Psoas muscle (tissue), 7 donors: ENCODE measurements at regions not wholly inside any gene's neighbourhood (a gene's known extent, or its start where the extent isn't known, plus 50 kb on each side); places are given as distances from the start of the nearest gene placed in this dataset.
A peak's percentile ranks its signal among the peaks of the same experiment; 100 is the strongest.

ENCODE experiments used
- ATAC-seq, 4 donors: fragments of 200-7000 bp; cut with Tn5 transposase; one replicate each; pipeline ENCODE4 v1.9.1; 2020; ENCODE audit warnings: moderate library complexity in 3 of 4, mild to moderate bottlenecking in 2 of 4
- DNase-seq, 2 donors: peaks; one replicate each; pipeline ENCODE4 v3.0.0-alpha.2; 2020
- H3K27ac ChIP-seq: fragments of 200-600 bp; one replicate; pipeline ENCODE4 v1.8.0; 2022
- H3K27me3 ChIP-seq, 3 donors: fragments of 200-600 bp in 1 of 3; one replicate each; pipeline versions ENCODE4 v1.6.1 to v1.8.0; 2013 to 2022; ENCODE audit warnings: low read length in 2 of 3, mild to moderate bottlenecking in 2 of 3, moderate library complexity in 1 of 3; ENCODE audit not compliant: insufficient read depth in 3 of 3
- H3K36me3 ChIP-seq, 2 donors: fragments of 200-600 bp in 1 of 2; one replicate each; pipeline versions ENCODE4 v1.6.1 to v1.8.0; 2013 to 2022; ENCODE audit warnings: low read depth in 1 of 2, mild to moderate bottlenecking in 1 of 2, moderate library complexity in 1 of 2; ENCODE audit not compliant: insufficient read depth in 1 of 2
- H3K4me1 ChIP-seq: fragments of 200-600 bp; one replicate; pipeline ENCODE4 v1.8.0; 2022
- H3K4me3 ChIP-seq: fragments of 200-600 bp; one replicate; pipeline ENCODE4 v1.8.0; 2022; ENCODE audit warnings: mild to moderate bottlenecking
- H3K9me3 ChIP-seq: fragments of 200-600 bp; one replicate; pipeline ENCODE4 v1.8.0; 2022
- WGBS, 3 donors: extraction: QIAGEN DNeasy Blood & Tissue Kit; methylation state at CpG; one replicate each; pipeline versions ENCODE4 v1.1.6 to v1.1.7; 2013; 5-methylcytosine and 5-hydroxymethylcytosine counted together
- intact Hi-C, 2 donors: fragments of 100-400 bp; cut with DNase I; formaldehyde crosslinking; loops; one replicate each; pipeline versions ENCODE4 v1.11.0 to v1.14.2; 2022
- TF ChIP-seq, protein P1 (sequence below): fragments of 200-600 bp; IDR thresholded peaks from one replicate; pipeline ENCODE4 v1.8.0; 2022; ENCODE audit warnings: antibody characterized with exemption
- donor health status: healthy with polysubstance abuse.
- donor health status: DM: no; HTN: no; CAD: no; lungs with moderate emphysema.
- donor health status: Bipolar disorder and iron deficiency.
- donor health status: healthy.
- donor health status: DM: yes; HTN: yes; CAD: no.
- donor health status: DM: no; HTN: no; CAD: no.
- donor health status: DM: yes; HTN: yes; CAD: no.

DNA sequence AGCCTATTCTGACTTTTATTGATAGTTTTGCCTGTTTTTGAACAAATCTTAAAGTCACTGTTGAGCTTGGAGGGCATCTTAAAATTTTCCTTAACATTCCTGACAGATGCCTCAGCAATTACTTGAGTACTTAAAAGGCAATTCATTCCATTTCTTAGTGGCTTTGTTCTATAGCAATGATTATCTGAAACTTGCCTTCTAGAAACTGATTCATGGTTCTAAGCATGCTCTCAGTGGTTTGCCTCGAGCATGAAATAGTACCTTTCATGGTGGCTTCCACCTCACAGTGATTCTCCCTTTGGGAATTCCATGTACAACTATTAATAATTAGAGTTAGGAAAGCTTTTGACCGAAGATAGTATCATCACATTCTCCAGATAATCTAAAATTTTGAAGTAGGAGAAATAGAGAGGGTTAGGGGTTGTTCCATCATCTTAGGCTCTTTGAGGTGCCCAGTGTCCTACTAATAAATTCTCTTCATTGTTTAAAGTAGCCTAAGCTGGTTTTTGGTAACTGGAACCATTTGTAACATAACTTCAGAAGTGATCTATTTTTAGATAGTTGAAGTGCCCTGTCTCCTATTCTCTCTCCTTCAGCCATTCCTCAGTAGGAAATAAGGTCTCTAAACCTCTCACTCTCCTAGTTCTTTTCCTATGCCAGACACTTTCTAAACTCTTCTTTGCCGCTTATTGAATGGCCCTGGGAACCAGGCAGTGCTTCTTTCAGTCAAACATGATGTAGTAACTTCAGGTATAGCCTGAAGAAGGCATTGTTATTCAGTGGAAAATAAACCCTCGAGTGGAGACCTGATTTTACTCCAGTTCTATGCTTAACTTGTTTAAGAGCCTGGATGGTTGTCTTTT lies 156.1 kb downstream of the HAUS1 start:
- ATAC-seq (peak; percentile 65 to 76 (median 67)), DNase-seq (no peak)
- Histone ChIP-seq H3K4me3 (no peak overlapping the region), H3K27ac (peak overlapping the region; percentile 70), H3K27me3 (no peaks in the 10 kb centered on the region), H3K4me1 (peaks cover 49% of the 10 kb centered on the region), H3K9me3 (no peaks in the 10 kb centered on the region), H3K36me3 (peaks cover 0 to 8% of the 10 kb centered on the region in 2 donors)
- WGBS, 3 donors: 34 to 63% (median 38%) methylated on average over 4 of the region's 4 CpGs
- intact Hi-C loops: no loop called here
- TF ChIP-seq, protein P1, sequence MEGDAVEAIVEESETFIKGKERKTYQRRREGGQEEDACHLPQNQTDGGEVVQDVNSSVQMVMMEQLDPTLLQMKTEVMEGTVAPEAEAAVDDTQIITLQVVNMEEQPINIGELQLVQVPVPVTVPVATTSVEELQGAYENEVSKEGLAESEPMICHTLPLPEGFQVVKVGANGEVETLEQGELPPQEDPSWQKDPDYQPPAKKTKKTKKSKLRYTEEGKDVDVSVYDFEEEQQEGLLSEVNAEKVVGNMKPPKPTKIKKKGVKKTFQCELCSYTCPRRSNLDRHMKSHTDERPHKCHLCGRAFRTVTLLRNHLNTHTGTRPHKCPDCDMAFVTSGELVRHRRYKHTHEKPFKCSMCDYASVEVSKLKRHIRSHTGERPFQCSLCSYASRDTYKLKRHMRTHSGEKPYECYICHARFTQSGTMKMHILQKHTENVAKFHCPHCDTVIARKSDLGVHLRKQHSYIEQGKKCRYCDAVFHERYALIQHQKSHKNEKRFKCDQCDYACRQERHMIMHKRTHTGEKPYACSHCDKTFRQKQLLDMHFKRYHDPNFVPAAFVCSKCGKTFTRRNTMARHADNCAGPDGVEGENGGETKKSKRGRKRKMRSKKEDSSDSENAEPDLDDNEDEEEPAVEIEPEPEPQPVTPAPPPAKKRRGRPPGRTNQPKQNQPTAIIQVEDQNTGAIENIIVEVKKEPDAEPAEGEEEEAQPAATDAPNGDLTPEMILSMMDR: no peak

DNA sequence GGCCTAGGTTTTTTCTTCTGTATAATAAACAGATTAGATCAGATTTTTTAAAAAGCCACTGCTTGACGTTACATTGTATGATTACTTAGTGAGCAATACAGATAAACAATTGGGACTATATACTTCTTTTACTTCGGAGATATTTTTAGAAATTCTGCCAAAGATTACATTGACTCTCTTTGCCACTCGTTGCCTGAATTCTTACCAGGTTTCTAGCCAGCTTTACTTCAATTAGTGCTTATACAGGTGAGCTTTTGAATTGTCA lies 156.6 kb downstream of the HAUS1 start:
- H3K4me1 ChIP-seq: peaks cover 55% of the 10 kb centered on the region
- peaks cover 0 to 8% of the 10 kb centered on the region in 2 donors for H3K36me3 ChIP-seq
- no peak overlapping the region for H3K4me3 ChIP-seq
- no peaks in the 10 kb centered on the region for H3K27me3 ChIP-seq
- WGBS, 3 donors: 48 to 57% (median 49%) methylated on average over 3 of the region's 3 CpGs
- TF ChIP-seq, protein P1: no peak
- DNase-seq: no peak
- H3K9me3 ChIP-seq: no peaks in the 10 kb centered on the region
- no peak for ATAC-seq
- peak overlapping the region; percentile 70 for H3K27ac ChIP-seq
- intact Hi-C loops: no loop called here

DNA sequence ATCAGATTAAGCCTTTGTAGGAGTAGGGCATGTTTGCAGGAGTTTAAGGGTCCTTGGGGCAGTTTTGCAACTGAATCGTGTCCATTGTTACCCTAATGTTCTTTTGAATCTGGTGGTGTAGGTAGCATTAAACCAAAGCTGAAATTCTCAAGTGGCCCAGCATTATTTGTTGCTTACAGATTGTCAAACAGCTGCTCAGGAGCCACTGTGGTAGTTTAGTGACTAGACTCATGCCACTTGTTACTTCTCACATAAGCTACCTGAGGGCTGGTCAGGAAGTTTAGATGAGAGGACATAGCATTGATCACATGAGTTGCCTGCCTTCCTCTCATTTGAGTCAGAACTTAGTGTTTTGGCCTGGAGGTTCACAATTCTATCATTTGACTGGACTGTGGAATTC lies 157.6 kb downstream of the HAUS1 start:
- Histone ChIP-seq H3K9me3 (no peaks in the 10 kb centered on the region), H3K4me1 (peaks cover 65% of the 10 kb centered on the region), H3K36me3 (peaks cover 0 to 8% of the 10 kb centered on the region in 2 donors), H3K27ac (no peak overlapping the region), H3K4me3 (no peak overlapping the region), H3K27me3 (no peaks in the 10 kb centered on the region)
- TF ChIP-seq, protein P1: no peak
- 76 to 96% (median 88%) methylated on average over 1 of the region's 1 CpG for WGBS, 3 donors
- no peak for DNase-seq
- intact Hi-C loops: no loop called here
- ATAC-seq: no peak

DNA sequence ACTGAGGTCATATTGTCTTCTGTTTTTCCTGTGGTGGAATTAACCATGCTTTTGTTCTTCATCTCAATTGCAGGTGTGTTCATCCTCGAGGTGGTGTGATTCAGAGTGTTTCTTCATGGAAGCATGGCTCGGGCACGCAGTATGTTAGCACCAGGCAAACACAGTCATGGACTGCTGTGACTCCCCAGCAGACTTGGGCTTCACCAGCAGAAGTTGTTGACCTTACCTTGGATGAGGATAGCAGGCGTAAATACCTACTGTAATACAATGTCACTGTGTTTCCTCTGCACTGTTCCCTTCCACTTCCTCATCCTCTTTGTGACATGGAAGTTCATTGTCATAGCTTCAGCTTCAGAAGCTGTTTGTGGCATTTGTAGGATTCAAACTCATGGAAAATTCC lies 158.7 kb downstream of the HAUS1 start:
- Histone ChIP-seq H3K4me3 (no peak overlapping the region), H3K27ac (no peak overlapping the region), H3K36me3 (peaks cover 0 to 8% of the 10 kb centered on the region in 2 donors), H3K9me3 (no peaks in the 10 kb centered on the region), H3K27me3 (no peaks in the 10 kb centered on the region), H3K4me1 (peaks cover 70% of the 10 kb centered on the region)
- DNase-seq (no peak), ATAC-seq (peak in 1 of 4 donors; percentile 17)
- intact Hi-C loops: no loop called here
- TF ChIP-seq, protein P1: no peak
- 74 to 80% (median 77%) methylated on average over 4 of the region's 4 CpGs for WGBS, 3 donors

DNA sequence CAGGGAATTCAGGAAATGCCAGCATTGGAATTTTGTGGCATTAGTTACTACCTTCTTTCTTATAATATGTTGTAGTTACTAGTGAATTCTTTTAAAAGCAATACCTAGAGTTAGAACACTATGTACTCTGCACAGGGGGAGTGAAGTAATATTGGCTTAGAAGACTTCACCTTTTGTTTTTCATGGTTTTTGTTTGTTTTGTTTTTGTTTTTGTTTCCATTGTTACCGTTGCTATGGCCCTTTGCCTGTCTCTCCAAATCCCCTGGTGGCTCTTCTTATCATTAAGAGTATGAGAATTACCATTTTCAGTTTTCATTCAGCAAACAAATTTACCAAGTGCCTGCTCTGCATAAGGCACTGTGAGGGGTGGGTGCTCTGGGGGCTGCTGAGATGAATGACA lies 160.1 kb downstream of the HAUS1 start:
- no peaks in the 10 kb centered on the region for H3K9me3 ChIP-seq
- no peaks in the 10 kb centered on the region for H3K27me3 ChIP-seq
- H3K27ac ChIP-seq: no peak overlapping the region
- intact Hi-C loops: loop anchor here in 1 of 2 donors (2.0 kb wide), 1 partner anchor 91 kb away; no protein-coding TSS in a partner anchor
- H3K4me3 ChIP-seq: no peak overlapping the region
- WGBS, 3 donors: 12 to 22% (median 19%) methylated on average over 1 of the region's 1 CpG
- DNase-seq: no peak
- ATAC-seq: no peak
- TF ChIP-seq, protein P1: no peak
- peaks cover 70% of the 10 kb centered on the region for H3K4me1 ChIP-seq
- H3K36me3 ChIP-seq: peaks cover 0 to 8% of the 10 kb centered on the region in 2 donors
